Stimulated activated CD8-positive, alpha-beta memory T cell treated with anti-CD3 and anti-CD28 coated beads, Interleukin-7, amount 100 ng/mL, for 48 hours (primary cell): ENCODE measurements at regions not wholly inside any gene's neighbourhood (a gene's known extent, or its start where the extent isn't known, plus 50 kb on each side); places are given as distances from the start of the nearest gene placed in this dataset.

ENCODE experiments used
- DNase-seq, 2 donors: peaks; one replicate each; pipeline ENCODE4 v3.0.0-alpha.2; 2020; ENCODE audit warnings: low read depth in 1 of 2; ENCODE audit errors: extremely low read depth in 1 of 2

DNA sequence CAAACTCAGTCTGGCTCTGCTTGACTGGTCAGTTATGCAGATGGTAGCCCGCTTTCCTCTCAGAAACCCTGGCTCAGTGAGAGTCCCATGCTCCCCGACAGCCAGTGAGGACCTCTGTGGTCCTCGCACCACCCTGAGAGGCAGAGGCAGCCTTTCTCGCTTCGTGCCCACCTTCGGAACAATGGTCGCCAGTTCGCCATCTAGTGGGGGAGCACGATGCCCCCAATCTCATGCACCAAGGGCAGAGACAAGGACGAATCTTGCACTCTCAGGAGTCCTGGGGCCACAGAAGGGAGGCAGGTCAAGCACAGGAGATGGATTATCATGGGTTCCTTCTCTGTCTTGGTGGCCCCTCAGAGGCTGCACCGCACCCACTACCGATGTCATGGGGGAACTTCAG, 75.2 kb downstream of the RHCG start:
- no peak for DNase-seq

DNA sequence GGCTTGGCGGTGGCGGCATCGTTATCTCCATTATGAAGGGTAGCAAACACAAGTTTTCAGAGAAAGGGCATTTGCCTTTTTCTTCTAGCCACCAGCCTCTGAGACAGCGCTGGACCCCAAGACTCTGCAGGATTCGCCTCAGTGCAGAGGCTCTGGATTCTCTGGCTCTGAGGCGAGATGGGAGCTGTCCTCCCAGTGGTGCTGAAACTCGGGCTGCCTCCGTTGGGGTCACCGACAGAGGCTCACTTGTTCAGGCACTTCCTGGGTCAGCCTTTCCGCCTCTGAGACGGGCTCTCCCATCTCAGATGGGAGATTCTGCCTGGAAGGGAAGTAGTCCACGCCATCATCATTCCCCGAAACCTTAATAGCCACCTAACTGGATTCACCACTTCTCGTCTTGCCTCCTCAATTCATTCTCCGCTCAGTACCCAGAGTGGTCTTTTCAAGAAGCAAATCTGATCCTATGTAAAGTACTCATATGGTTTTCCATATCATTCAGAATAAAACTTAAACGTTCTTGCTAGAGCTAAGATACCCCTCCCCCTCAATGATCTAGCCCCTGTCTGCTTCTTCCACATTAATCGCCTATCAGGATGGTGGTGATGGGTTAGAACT, 76.9 kb downstream of the RHCG start:
- no peak for DNase-seq

DNA sequence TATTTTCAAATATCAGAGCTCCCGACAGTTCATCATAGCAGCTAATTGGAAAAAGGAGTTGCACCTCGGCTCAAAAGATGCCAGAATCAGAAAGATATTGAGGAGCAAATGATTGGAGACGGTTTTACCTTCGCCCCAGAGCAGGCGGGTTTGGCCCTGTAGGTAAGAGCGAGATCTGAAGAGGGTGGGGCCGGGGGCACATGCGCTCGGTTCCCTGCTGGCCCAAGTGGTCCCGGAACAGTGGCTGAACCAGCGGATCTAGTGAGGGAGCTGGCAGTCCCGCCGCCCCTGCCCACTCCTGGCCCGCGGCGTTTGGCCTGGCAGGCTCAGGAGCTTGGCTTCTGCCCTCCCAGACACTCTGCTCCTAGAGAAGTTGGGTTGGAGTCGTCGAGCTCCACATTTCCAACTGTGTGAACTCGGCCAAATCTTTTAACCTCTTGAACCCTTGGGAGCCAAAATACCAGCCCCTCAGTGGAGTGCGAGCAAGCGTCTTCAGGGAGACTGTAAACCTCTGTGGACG, 79.1 kb downstream of the RHCG start:
- no peak for DNase-seq

DNA sequence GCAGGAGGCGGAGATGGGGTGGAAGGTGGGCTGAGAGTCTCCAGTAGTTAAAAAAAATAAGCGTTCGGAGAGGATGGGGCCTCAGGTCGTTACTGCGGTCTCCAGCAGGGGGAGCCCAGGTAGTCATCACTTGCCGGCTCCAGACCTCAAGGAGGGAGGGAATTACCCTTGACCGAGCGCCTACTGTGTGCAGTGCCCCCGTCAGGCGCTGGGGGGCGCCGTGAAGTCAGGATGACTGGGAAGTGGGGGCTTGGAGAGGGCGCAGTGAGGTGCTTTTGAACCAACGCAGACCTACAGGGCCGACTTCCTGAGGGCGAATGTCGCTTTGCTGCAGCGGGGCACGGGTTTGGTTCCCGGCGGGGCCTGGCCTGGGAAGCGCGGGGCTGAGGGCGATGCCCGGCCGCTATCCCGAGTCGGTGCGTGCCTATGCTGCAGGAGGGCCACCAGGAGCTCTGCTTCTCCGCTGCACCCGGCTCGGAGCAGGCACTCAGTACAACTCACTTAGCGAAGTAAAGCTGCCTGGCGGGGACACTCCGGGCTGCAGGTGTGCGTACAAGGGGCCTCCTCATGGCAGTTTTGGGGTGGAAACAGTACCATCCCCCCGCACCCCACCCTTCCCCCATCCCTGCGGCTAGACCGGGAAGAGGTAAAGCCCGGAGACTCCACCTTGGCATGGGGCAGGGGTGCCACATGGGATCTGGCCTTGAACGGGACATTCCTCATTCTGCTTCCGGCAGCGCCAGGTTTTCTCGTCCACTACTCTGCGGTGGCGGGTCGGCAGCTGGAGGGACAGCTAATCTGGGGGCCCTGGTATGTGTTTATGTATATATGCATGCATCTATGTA, 79.8 kb downstream of the RHCG start:
- peak; percentile 65 to 71 for DNase-seq

DNA sequence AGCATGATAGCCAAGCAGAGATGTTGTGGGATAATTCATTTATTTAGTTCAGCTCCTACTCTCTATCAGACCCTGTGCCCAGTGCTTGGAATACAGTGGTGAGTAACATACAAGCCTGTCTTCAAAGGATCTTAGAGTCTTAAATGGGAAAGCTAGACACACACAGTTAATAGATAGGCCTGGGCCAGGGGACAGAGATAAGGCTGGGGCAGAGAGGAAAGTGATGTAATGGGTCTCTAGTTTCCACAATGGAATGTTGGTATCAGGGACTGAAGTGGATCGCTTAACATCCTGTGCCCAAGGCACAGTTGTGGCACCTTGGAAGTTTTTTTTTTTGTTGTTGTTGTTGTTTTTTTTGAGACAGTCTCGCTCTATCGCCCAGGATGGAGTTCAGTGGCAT, 79.9 kb upstream of the POLG start:
- no peak for DNase-seq

DNA sequence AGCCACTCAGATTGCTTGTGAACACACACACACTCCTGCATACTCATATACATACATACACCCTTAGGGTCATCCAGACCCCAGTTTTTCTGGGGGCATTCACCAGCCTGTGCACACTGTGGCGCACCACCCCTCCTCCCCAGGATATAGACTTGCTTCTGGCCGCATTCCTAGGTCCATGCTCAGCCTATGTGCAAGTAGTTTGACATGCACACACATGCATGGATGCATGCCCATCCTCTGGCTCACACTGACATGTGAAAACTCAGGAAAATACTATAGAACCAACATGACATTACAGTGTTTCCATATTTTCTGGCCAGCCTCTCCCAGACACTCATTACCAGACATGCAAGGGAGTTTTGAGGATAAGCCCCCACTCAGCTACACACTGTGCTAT, 79.3 kb upstream of the POLG start:
- DNase-seq, result no peak

DNA sequence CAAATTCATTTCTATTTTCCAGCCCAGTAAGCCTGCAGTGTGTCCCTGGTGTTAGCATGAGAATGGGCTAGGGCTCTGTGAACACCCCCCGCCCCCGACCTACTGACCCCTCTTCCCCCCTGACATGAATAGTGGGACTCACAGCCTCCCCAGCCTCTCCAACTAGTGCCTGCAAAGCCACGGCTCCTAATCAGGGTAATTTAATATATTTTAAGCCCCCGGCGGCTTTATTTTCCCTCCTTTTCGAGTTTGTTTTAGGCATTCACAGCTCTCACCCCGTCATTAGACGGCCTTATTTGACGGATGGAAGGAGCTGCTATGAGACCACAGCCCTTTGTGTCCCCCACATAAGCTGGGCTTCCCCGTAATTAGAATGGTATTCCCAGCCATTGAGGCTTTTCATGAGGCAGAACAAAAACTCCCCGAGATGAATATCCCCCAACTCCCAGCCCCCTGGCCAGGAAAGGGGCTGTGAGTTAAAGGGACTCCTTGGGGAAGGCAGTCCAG, 78.3 kb upstream of the POLG start:
- no peak for DNase-seq

DNA sequence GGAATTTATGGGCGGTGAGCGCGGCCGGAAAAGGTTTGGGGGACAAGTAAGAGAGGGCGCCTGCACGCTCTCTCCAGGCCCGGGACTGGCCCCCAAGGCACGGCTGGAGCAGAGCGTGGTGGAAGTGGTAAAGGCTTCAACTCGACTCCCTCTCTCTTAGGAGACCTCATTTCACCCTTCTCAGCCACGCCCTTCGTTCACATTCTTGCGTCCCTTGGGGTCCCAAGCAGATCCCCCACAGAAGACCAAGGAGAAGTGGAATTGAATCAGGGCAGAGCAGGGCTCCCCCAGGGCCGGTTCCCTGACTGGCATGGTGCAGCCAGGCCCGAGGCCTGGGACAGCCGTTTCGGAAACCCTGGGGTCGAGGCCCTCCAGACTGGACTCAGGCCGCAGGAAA, 75.4 kb upstream of the POLG start:
- no peak for DNase-seq

DNA sequence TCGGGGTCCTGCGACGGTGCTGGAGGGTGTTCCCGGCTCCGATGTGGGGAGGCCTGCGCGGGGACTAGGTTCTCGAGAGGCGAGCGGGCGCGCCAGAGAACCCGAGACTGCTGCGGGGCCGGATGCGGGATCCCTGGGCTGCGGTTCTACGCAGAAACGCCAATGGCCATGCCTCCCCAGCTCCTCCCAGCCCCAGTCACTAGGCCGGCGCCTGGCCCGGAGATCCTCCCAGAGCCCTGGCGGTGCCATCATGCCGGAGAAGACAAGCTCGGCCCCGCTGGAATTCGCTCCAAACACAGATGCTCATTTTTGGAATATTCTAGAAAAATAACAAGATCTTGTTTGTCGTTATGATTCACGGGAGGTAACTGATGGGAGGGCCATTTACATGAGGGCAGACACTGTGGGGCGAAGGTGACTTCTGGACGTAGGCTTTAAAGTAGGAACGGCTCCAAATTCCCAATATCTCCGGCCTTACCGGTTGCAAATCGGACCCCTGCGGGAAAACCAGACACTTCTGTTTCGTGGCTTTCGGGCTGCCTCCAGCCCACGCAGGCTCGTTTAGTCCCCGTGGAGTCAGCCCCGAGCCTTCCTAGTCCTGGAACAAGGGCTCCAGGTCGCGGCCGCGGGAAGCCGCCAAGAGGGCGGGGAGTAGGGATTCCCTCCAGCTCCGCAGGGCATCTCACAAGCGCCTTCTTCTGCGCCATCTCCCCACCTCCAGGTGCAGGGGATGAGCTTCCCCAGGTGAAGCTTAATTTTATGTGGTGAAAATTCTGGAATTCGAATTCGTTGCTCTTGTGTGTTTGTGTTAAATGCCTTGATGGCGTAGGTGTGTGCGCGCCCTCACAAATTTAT, 74.8 kb upstream of the POLG start:
- DNase-seq, result no peak

DNA sequence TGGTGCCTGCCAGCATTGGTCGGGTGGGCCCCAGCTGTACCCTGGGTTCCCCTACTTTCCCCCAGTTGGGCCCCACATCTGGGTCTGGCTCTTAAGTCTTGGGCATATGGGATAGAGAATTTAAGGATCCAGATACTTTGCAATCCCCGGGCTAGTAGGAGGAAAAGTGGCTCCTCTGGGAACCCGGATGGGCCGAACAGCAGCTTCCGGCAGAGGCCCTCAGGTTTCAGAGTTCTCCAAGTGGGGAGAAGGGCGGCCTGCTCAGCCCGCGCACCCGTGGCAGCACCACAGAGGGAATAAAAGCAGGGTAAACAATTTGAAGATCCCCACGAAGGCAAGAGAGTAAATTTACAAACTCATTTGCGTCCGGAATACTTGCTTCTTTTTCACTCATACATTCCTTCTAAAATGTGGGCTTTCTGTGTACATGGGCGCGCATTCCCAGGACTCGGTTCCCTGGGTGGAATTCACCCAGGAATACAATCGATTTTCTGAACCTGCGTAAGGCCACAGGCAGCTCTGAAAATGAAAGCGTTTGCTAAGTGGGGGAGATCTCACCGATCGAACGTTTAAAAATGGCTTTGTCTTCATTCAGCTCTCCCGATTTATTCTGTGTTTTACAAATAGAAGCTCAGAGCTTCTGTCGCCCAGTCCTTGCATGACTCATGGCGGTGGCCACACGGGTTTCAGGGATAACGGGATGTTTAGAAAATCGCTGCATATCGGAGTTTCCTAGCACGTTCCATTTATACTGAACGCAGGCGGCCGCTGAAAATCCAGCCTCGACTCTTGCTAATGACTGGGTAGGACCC, 74.0 kb upstream of the POLG start:
- no peak for DNase-seq

DNA sequence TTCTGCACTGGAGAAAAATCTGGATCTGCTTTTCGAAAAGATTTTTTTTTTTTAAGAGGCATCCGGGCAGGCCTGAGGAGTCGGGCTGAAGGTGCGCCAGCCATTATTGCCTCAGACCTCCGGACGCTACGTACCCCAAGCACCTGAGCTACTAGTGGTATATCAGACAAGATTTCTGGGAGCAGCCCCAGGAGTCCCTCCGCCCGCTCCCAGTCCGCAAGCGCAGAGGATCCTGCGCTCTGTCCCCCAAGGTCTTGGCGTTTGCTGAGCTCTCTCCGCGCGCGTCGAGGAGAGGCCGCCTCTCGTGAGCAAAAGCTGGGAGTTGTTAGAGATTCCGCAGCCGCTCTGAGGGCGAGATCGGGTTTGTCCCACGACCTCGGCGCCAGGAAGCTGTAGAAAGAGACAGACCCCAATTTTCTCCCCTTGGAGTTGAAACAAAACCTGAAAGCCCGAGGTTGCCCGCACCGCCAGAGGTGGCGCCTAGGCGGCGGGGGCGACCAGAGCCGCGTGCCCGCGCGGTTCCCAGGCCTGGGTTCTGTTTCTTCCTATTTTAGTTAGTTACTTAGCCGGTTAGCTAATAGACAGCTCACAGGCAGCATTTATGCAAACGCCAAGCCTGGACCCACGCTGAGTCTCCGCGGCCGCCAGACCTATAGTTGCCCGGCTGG, 72.5 kb upstream of the POLG start:
- DNase-seq, result no peak

DNA sequence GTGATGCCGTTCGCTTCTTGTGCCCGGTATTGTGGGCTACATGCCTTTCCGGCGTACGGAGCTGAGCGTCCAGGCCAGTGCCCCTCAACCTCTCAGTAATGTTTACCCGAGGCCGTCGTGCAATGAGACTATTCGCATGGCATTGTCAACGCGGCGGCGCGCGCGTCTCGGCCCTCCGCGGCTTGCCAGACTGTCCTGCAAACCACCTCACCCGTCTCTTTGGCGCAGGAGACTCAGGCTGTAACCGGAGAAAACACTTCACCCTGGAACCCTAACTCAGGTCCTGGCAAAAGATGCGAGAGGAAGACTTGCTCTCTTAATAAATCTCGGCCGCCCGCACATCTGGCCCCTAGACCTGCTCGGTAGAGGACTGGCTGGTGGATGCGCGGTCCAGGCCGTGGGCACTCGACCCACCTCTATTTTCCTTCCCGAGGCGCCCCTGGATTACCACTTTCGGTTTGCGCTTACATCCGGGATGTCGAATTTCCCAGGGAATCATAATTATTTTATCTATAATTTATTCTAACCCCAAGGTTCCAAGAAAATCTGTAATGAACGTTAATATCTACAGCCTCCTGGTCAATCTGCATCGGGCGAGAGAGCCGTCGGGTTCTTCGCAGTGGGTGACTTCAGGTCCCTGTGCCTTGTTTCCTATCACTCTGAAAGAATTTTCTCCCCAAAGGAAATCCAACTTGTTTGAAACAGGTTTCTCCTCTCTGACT, 71.8 kb upstream of the POLG start:
- no peak for DNase-seq

DNA sequence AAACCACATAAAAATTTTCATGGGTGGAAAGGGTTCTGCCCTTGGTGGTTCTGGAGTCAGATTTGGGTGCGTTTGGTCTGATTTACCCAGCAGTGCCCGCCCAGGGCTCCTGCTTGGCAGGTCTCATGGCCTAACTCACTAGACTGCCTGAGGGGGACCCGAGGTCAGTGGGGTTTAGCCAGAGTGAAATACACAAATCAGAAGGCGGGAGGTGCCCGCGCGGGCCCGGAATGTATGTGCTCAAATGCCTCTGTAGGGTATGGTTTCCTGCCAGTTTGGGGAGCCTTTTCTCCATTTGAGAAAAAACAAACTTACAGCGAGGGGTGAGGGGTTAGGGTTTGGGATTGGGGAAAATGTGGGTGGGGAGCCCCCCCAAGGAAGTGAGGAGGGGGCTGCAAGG, 70.9 kb upstream of the POLG start:
- DNase-seq, result no peak

DNA sequence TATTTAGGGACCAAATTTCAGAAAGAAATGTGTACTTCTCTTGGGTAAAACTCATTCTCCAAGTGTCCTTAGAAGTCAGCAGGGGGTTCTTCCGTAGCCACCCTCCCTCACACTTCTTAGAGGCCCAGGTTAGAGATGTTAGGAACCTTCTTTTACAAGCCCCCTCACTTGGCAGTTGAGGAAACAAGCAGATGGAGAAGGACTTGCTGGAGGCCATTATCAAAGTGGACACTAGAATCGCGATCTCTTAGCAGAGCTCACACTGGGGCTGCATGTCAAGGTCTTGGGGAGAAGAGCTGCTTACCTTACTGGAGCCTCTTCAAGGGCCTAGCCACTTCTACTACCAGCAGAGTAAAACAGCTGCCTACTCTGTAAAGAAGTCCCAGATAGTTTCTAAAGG, 69.4 kb upstream of the POLG start:
- DNase-seq, result no peak

DNA sequence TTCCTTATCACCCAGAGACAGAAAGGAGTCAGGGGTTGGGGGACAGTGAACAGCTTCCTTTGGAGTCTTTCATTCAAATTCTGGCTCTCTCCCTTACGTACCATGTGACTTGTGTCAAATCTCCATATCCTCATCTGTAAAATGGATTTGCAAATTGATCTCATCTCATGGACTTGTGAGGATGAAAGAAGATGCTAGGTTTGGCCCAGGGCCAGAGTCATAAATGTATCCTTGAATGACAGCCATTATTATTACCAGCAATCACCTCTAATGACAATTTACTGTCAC, 67.8 kb upstream of the POLG start:
- no peak for DNase-seq

DNA sequence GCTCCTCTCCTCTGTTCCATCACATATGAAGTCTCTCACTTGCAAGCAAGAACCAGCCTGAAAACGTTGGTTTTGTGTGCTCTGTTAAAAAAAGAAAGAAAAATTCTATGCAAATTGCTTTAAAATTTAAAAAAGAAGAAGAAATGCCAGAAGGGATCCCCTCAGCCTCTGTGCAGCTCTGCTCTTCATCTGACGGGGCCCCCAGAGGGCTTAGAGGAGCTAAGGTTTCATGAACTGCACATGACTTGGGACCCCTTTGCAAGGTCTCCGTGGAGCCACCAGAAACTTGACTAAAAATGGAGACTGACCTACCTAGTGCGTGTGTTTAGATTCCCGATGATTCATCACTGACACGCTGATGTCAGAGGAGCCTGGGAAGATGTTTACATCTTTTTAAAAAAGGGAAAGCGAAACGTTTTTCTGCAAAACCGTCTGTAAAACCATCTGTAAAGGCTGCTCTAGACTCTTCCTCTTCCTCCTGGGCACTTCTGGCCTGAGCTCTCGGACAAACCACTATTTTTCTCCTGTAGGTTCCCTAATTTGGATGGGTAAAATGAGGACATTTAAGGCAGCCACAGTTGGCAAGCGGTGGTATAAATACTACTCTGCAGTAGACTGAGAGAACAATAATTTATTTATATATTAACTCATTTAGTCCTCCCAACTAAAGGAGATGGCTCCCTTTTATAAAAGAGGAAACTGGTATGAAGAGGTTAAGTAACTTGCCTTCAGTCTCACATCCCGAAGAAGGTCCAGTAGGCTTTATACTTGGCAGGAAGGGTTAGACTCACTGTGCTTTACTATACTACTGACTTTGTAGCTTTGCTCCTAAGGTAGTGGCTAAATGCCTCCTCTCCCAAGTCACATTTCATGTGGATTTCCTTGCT, 67.2 kb upstream of the POLG start:
- DNase-seq, result no peak

DNA sequence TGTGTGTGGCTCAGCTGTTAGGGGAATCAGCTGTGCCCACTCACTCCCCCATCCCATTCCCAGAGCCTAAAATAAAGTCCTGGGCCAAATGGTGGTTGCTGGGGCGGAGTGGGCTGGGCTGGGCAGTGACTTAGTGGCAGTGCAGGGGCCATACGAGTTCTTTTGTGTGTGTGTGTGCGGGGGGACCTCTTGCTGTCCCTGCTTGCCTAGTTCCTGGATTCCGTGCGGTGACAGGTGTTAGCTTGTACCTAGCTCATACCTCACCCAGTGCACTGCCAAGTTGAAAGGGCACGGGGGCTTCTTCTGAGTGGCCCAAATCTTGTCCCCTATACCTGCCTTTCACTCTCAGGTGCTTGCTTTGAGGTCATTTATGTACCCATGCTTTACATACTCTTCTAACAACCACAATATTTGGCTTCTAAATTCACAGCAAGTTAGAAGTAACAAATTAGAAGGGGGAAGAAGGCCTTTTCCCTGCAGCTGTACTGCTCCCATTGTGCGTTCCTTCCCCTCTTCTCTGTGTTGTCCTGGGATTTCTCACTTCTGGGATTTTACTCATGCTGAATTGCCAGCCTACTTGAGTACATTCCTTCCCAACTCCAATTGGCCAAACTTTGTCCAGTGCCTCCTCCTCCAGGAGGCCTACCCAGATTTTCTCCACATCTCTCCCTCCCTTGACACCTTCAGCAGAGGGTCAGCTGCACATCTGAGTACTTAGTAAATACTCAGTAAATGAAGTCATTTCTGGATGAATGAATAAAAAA, 66.3 kb upstream of the POLG start:
- DNase-seq, result no peak
